ENCODE measurements at regions not wholly inside any gene's neighbourhood (a gene's known extent, or its start where the extent isn't known, plus 50 kb on each side); places are given as distances from the start of the nearest gene placed in this dataset.

DNA sequence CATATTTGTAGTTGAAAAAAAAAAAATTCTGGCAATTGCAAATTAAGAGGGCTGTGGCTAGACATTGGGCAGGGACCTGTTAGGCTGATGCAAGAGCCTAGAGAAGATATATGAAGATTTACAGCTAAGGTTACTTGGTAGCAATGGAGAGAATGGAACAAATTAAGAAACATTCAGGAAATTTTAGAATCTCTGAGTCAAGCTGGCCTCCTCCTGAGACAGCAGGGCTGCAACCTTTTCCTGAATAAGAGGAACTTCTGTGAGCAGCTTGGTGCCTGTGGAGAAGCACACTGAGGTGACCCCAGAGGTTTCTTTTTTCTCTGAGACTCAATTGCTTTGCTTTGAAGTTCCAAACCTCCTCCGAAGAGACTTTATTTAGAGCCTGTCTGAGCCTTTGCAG lies 118.6 kb upstream of the LRATD1 start:
- peaks cover 6 to 9% of the 10 kb centered on the region in 2 experiments for H3K9me3 Mint-ChIP-seq
- Histone ChIP-seq H4K5ac (ENCODE audit: insufficient read length, low read depth, low read length) (no peak overlapping the region), H3K27ac (ENCODE audit: insufficient read length, low read depth, low read length) (no peak overlapping the region), H3T11ph (ENCODE audit: low read length) (no peak overlapping the region), H3K79me2 (ENCODE audit: insufficient read depth, low read length) (no peaks in the 10 kb centered on the region), H3K14ac (ENCODE audit: insufficient read depth, low read length) (no peak overlapping the region), H2BK15ac (ENCODE audit: low read depth, low read length) (no peak overlapping the region), H3K9ac (ENCODE audit: extremely low read depth, insufficient read length, low read length) (no peak overlapping the region), H3K79me1 (ENCODE audit: insufficient read depth, low read depth, low read length, poor library complexity, severe bottlenecking) (no peaks in the 10 kb centered on the region), H2AFZ (ENCODE audit: low read length) (no peak overlapping the region), H3K23me2 (ENCODE audit: insufficient read length, low read depth, low read length, poor library complexity, severe bottlenecking) (no peaks in the 10 kb centered on the region), H3K4ac (ENCODE audit: low read depth, low read length) (no peak overlapping the region), H3K4me1 (ENCODE audit: insufficient read depth, low read length) (no peaks in the 10 kb centered on the region), H3K56ac (ENCODE audit: insufficient read length, low read depth, low read length) (no peak overlapping the region), H2BK5ac (ENCODE audit: insufficient read length, low read length) (no peak overlapping the region), H2BK12ac (ENCODE audit: insufficient read length, low read depth, low read length) (no peak overlapping the region), H2BK20ac (ENCODE audit: low read depth, low read length, poor library complexity, severe bottlenecking) (no peak overlapping the region), H3K23ac (ENCODE audit: insufficient read length, low read depth, low read length) (no peak overlapping the region), H4K20me1 (ENCODE audit: control insufficient read depth, insufficient read depth, insufficient read length) (no peaks in the 10 kb centered on the region), H3K18ac (ENCODE audit: insufficient read length, low read depth, low read length) (no peak overlapping the region), H2AK5ac (ENCODE audit: insufficient read length, low read length) (no peak overlapping the region), H3K27me3 (ENCODE audit: insufficient read depth, low read length) (no peaks in the 10 kb centered on the region), H4K91ac (ENCODE audit: insufficient read length, low read depth, low read length) (no peak overlapping the region), H3K9me3 (ENCODE audit: control insufficient read depth, low read depth, low read length) (no peaks in the 10 kb centered on the region), H2BK120ac (ENCODE audit: low read depth, low read length, poor library complexity, severe bottlenecking) (no peak overlapping the region), H3K4me2 (ENCODE audit: insufficient read depth, insufficient read length, low read length) (no peak overlapping the region), H4K8ac (replicated peaks; ENCODE audit: insufficient read length, low read depth, low read length) (no peak overlapping the region)
- DNase-seq: peak; percentile 31
- H3K36me3 Mint-ChIP-seq (ENCODE audit: insufficient read depth in 1 of 3, low read depth in 3 of 3): peaks cover 0 to 5% (median 0%) of the 10 kb centered on the region in 3 experiments; a peak in 3 of 7 replicates
- no peak overlapping the region for H3K4me3 Mint-ChIP-seq
- TF ChIP-seq, protein P1, sequence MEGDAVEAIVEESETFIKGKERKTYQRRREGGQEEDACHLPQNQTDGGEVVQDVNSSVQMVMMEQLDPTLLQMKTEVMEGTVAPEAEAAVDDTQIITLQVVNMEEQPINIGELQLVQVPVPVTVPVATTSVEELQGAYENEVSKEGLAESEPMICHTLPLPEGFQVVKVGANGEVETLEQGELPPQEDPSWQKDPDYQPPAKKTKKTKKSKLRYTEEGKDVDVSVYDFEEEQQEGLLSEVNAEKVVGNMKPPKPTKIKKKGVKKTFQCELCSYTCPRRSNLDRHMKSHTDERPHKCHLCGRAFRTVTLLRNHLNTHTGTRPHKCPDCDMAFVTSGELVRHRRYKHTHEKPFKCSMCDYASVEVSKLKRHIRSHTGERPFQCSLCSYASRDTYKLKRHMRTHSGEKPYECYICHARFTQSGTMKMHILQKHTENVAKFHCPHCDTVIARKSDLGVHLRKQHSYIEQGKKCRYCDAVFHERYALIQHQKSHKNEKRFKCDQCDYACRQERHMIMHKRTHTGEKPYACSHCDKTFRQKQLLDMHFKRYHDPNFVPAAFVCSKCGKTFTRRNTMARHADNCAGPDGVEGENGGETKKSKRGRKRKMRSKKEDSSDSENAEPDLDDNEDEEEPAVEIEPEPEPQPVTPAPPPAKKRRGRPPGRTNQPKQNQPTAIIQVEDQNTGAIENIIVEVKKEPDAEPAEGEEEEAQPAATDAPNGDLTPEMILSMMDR (conservative IDR thresholded peaks at IDR 0.05): no peak
- peaks cover 5% of the 10 kb centered on the region; the same call in 1 of the 2 replicates for H3K27me3 Mint-ChIP-seq (ENCODE audit: low read depth)
- no CpG with 5 or more reads among the region's 1 CpG for WGBS (ENCODE audit: extremely low coverage, insufficient read length, low lambda C conversion rate)
- peaks cover 15 to 18% of the 10 kb centered on the region in 2 experiments for H3K4me1 Mint-ChIP-seq
- H3K27ac Mint-ChIP-seq: 0 out of 7 replicates have a peak overlapping the region, but pooled peaks of 1 of the 3 experiments have one; percentile 60
